SK-N-SH treated with all-trans-retinoic acid at 6 μM for 48 hours (cell line): ENCODE measurements at regions not wholly inside any gene's neighbourhood (a gene's known extent, or its start where the extent isn't known, plus 50 kb on each side); places are given as distances from the start of the nearest gene placed in this dataset.

ENCODE experiments used
- ATAC-seq: fragments of 200-7000 bp; cut with Tn5 transposase; 3 replicates; pipeline ENCODE4 v1.9.1; 2020; ENCODE audit warnings: mild to moderate bottlenecking, moderate library complexity
- ARNTL ChIP-seq: fragments of 450-650 bp; formaldehyde crosslinking; IDR thresholded peaks from 2 replicates; pipeline ENCODE4 v1.5.0; 2020; ENCODE audit warnings: low read depth, mild to moderate bottlenecking, moderate library complexity, borderline replicate concordance
- BACH2 ChIP-seq: fragments of 250-450 bp; sonication (Bioruptor Pico); IDR thresholded peaks from 2 replicates; pipeline ENCODE4 v1.9.0; 2021; ENCODE audit warnings: mild to moderate bottlenecking, borderline replicate concordance
- CSDC2 ChIP-seq: fragments of 250-450 bp; sonication (Bioruptor Pico); IDR thresholded peaks from 2 replicates; pipeline ENCODE4 v1.5.0; 2020; ENCODE audit warnings: mild to moderate bottlenecking, moderate library complexity
- ESRRG ChIP-seq: fragments of 250-450 bp; sonication (Bioruptor Pico); IDR thresholded peaks from 2 replicates; pipeline ENCODE4 v1.6.1; 2021; ENCODE audit warnings: mild to moderate bottlenecking
- GLIS3 ChIP-seq: fragments of 250-450 bp; sonication (Bioruptor Pico); IDR thresholded peaks from 2 replicates; pipeline ENCODE4 v1.5.0; 2020; ENCODE audit warnings: mild to moderate bottlenecking, moderate library complexity
- ISL1 ChIP-seq: fragments of 250-450 bp; sonication (Bioruptor Pico); IDR thresholded peaks from 2 replicates; pipeline ENCODE4 v2.1.2; 2022; ENCODE audit warnings: mild to moderate bottlenecking, moderate library complexity
- OSR1 ChIP-seq: fragments of 250-450 bp; sonication (Bioruptor Pico); IDR thresholded peaks from 2 replicates; pipeline ENCODE4 v1.8.0; 2022; ENCODE audit warnings: moderate library complexity, mild to moderate bottlenecking, inconsistent platforms
- PPARA ChIP-seq: fragments of 250-450 bp; sonication (Bioruptor Pico); IDR thresholded peaks from 2 replicates; pipeline ENCODE4 v1.5.0; 2020; ENCODE audit warnings: mild to moderate bottlenecking, borderline replicate concordance
- RARB ChIP-seq: fragments of 250-450 bp; sonication (Bioruptor Pico); IDR thresholded peaks from 2 replicates; pipeline ENCODE4 v1.8.0; 2021; ENCODE audit warnings: mild to moderate bottlenecking, moderate library complexity
- SNAI2 ChIP-seq: fragments of 250-450 bp; sonication (Bioruptor Pico); IDR thresholded peaks from 2 replicates; pipeline ENCODE4 v1.5.0; 2020; ENCODE audit warnings: mild to moderate bottlenecking, moderate library complexity
- TCF4 ChIP-seq: fragments of 250-450 bp; sonication (Bioruptor Pico); IDR thresholded peaks from 2 replicates; pipeline ENCODE4 v1.8.0; 2021; ENCODE audit warnings: mild to moderate bottlenecking, moderate library complexity, borderline replicate concordance
- TOX ChIP-seq: fragments of 250-450 bp; sonication (Bioruptor Pico); IDR thresholded peaks from 2 replicates; pipeline ENCODE4 v1.8.0; 2021; ENCODE audit warnings: mild to moderate bottlenecking, moderate library complexity, borderline replicate concordance
- ZC3H10 ChIP-seq: fragments of 250-450 bp; sonication (Bioruptor Pico); IDR thresholded peaks from 2 replicates; pipeline ENCODE4 v1.5.1; 2021; ENCODE audit warnings: mild to moderate bottlenecking, moderate library complexity
- ZFP3 ChIP-seq: fragments of 250-450 bp; sonication (Bioruptor Pico); IDR thresholded peaks from 2 replicates; pipeline ENCODE4 v1.5.0; 2020; ENCODE audit warnings: mild to moderate bottlenecking, moderate library complexity
- ZFP30 ChIP-seq: fragments of 450-650 bp; formaldehyde crosslinking; IDR thresholded peaks from 2 replicates; pipeline ENCODE4 v1.5.0; 2022; ENCODE audit warnings: mild to moderate bottlenecking, moderate library complexity
- ZNF565 ChIP-seq: fragments of 450-650 bp; formaldehyde crosslinking; conservative IDR thresholded peaks from 2 replicates; pipeline ENCODE4 v1.5.0; 2020; ENCODE audit warnings: low read depth, mild to moderate bottlenecking, moderate library complexity
- ZNF70 ChIP-seq: fragments of 450-650 bp; formaldehyde crosslinking; IDR thresholded peaks from 2 replicates; pipeline ENCODE4 v1.5.0; 2020; ENCODE audit warnings: mild to moderate bottlenecking, moderate library complexity
- ZNF8 ChIP-seq: fragments of 450-650 bp; formaldehyde crosslinking; IDR thresholded peaks from 2 replicates; pipeline ENCODE4 v1.5.0; 2020; ENCODE audit warnings: mild to moderate bottlenecking, moderate library complexity
- TF ChIP-seq, protein P1 (sequence below): fragments of 250-450 bp; sonication (Bioruptor Pico); IDR thresholded peaks from 2 replicates; pipeline ENCODE4 v1.5.0; 2020; ENCODE audit warnings: mild to moderate bottlenecking, moderate library complexity
- TF ChIP-seq, protein P2 (sequence below): fragments of 250-450 bp; sonication (Bioruptor Pico); IDR thresholded peaks from 2 replicates; pipeline ENCODE4 v1.8.0; 2021; ENCODE audit warnings: low read depth, mild to moderate bottlenecking, moderate library complexity, borderline replicate concordance
- TF ChIP-seq, protein P3 (sequence below): fragments of 250-450 bp; sonication (Bioruptor Pico); IDR thresholded peaks from 2 replicates; pipeline ENCODE4 v1.5.1; 2021; ENCODE audit warnings: mild to moderate bottlenecking, moderate library complexity
- TF ChIP-seq, protein P4 (sequence below): fragments of 250-450 bp; sonication (Bioruptor Pico); IDR thresholded peaks from 2 replicates; pipeline ENCODE4 v1.5.1; 2020; ENCODE audit warnings: low read depth, mild to moderate bottlenecking, moderate library complexity
- TF ChIP-seq, protein P5 (sequence below): fragments of 250-450 bp; sonication (Bioruptor Pico); IDR thresholded peaks from 2 replicates; pipeline ENCODE4 v1.8.0; 2020; ENCODE audit warnings: mild to moderate bottlenecking, moderate library complexity, borderline replicate concordance

DNA sequence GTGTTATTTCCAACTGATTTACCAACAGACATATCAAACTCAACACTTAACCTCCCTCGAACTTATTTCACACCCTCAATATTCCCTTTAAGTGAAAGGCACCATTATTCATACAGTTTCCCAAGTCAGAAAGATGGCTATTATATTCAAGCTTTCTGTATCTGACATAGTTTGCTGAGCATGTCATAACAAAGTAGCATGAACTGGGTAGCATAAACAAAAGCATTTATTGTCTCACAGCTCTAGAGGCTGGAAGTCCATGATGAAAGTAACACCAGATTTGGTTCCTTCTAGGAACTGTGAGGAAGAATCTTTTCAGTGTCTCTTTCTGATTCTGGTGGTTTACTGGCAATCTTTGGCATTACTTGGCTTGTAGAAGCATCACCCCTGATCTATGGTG, 1388.6 kb downstream of the TECRL start (continued):
- TF ChIP-seq, protein P1, sequence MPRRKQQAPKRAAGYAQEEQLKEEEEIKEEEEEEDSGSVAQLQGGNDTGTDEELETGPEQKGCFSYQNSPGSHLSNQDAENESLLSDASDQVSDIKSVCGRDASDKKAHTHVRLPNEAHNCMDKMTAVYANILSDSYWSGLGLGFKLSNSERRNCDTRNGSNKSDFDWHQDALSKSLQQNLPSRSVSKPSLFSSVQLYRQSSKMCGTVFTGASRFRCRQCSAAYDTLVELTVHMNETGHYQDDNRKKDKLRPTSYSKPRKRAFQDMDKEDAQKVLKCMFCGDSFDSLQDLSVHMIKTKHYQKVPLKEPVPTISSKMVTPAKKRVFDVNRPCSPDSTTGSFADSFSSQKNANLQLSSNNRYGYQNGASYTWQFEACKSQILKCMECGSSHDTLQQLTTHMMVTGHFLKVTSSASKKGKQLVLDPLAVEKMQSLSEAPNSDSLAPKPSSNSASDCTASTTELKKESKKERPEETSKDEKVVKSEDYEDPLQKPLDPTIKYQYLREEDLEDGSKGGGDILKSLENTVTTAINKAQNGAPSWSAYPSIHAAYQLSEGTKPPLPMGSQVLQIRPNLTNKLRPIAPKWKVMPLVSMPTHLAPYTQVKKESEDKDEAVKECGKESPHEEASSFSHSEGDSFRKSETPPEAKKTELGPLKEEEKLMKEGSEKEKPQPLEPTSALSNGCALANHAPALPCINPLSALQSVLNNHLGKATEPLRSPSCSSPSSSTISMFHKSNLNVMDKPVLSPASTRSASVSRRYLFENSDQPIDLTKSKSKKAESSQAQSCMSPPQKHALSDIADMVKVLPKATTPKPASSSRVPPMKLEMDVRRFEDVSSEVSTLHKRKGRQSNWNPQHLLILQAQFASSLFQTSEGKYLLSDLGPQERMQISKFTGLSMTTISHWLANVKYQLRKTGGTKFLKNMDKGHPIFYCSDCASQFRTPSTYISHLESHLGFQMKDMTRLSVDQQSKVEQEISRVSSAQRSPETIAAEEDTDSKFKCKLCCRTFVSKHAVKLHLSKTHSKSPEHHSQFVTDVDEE = no peak
- TF ChIP-seq OSR1 (CRISPR knock-in tag) = no peak
- TF ChIP-seq ZNF8 (CRISPR knock-in tag) = no peak
- no peak for TF ChIP-seq ISL1 (CRISPR knock-in tag)
- no peak for TF ChIP-seq ARNTL (CRISPR knock-in tag)
- no peak for TF ChIP-seq SNAI2
- TF ChIP-seq, protein P2, sequence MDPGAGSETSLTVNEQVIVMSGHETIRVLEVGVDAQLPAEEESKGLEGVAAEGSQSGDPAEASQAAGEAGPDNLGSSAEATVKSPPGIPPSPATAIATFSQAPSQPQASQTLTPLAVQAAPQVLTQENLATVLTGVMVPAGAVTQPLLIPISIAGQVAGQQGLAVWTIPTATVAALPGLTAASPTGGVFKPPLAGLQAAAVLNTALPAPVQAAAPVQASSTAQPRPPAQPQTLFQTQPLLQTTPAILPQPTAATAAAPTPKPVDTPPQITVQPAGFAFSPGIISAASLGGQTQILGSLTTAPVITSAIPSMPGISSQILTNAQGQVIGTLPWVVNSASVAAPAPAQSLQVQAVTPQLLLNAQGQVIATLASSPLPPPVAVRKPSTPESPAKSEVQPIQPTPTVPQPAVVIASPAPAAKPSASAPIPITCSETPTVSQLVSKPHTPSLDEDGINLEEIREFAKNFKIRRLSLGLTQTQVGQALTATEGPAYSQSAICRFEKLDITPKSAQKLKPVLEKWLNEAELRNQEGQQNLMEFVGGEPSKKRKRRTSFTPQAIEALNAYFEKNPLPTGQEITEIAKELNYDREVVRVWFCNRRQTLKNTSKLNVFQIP (CRISPR knock-in tag) = no peak

DNA sequence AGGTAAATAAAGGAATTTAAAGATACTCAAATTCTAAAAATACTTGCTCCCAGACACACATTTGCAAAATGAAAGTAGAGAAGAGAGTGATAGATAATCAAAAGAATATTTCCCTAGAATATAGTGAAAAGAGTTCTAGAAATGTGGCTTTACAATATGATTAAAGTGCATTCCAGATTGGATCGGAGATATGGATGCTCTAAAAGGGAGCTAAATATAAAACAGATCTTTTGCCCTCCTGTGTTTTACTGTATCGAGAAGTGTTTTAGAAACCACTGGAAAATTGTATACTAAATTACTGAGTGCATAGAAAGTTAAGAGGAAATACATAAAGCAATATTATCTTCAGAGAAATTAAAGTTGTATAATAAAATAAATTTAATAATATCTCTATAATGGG, 1392.0 kb downstream of the TECRL start:
- no peak for ATAC-seq
- TF ChIP-seq GLIS3 (CRISPR knock-in tag) (no peak), ZNF70 (CRISPR knock-in tag) (no peak), ZC3H10 (no peak), CSDC2 (no peak), ZNF8 (CRISPR knock-in tag) (peak; percentile 13; the same call in 1 of the 2 replicates), OSR1 (CRISPR knock-in tag) (no peak), TOX (CRISPR knock-in tag) (no peak), ESRRG (CRISPR knock-in tag) (no peak), ISL1 (CRISPR knock-in tag) (peak; percentile 89), ZFP30 (CRISPR knock-in tag) (peak; percentile 63), PPARA (CRISPR knock-in tag) (no peak), ARNTL (CRISPR knock-in tag) (no peak), ZNF565 (no peak), ZFP3 (CRISPR knock-in tag) (no peak), SNAI2 (no peak), BACH2 (CRISPR knock-in tag) (no peak), RARB (CRISPR knock-in tag) (no peak), TCF4 (CRISPR knock-in tag) (peak; percentile 64)
- TF ChIP-seq, protein P3, sequence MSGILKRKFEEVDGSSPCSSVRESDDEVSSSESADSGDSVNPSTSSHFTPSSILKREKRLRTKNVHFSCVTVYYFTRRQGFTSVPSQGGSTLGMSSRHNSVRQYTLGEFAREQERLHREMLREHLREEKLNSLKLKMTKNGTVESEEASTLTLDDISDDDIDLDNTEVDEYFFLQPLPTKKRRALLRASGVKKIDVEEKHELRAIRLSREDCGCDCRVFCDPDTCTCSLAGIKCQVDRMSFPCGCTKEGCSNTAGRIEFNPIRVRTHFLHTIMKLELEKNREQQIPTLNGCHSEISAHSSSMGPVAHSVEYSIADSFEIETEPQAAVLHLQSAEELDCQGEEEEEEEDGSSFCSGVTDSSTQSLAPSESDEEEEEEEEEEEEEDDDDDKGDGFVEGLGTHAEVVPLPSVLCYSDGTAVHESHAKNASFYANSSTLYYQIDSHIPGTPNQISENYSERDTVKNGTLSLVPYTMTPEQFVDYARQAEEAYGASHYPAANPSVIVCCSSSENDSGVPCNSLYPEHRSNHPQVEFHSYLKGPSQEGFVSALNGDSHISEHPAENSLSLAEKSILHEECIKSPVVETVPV (CRISPR knock-in tag) = no peak
- TF ChIP-seq, protein P4, sequence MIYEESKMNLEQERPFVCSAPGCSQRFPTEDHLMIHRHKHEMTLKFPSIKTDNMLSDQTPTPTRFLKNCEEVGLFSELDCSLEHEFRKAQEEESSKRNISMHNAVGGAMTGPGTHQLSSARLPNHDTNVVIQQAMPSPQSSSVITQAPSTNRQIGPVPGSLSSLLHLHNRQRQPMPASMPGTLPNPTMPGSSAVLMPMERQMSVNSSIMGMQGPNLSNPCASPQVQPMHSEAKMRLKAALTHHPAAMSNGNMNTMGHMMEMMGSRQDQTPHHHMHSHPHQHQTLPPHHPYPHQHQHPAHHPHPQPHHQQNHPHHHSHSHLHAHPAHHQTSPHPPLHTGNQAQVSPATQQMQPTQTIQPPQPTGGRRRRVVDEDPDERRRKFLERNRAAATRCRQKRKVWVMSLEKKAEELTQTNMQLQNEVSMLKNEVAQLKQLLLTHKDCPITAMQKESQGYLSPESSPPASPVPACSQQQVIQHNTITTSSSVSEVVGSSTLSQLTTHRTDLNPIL (CRISPR knock-in tag) = no peak
- TF ChIP-seq, protein P1 = 0 out of 2 replicates have a peak, but pooled peaks have one; percentile 15
- TF ChIP-seq, protein P2 (CRISPR knock-in tag) = no peak
- TF ChIP-seq, protein P5, sequence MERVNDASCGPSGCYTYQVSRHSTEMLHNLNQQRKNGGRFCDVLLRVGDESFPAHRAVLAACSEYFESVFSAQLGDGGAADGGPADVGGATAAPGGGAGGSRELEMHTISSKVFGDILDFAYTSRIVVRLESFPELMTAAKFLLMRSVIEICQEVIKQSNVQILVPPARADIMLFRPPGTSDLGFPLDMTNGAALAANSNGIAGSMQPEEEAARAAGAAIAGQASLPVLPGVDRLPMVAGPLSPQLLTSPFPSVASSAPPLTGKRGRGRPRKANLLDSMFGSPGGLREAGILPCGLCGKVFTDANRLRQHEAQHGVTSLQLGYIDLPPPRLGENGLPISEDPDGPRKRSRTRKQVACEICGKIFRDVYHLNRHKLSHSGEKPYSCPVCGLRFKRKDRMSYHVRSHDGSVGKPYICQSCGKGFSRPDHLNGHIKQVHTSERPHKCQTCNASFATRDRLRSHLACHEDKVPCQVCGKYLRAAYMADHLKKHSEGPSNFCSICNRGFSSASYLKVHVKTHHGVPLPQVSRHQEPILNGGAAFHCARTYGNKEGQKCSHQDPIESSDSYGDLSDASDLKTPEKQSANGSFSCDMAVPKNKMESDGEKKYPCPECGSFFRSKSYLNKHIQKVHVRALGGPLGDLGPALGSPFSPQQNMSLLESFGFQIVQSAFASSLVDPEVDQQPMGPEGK (CRISPR knock-in tag) = no peak
